ENCODE measurements at regions not wholly inside any gene's neighbourhood (a gene's known extent, or its start where the extent isn't known, plus 50 kb on each side); places are given as distances from the start of the nearest gene placed in this dataset.

DNA sequence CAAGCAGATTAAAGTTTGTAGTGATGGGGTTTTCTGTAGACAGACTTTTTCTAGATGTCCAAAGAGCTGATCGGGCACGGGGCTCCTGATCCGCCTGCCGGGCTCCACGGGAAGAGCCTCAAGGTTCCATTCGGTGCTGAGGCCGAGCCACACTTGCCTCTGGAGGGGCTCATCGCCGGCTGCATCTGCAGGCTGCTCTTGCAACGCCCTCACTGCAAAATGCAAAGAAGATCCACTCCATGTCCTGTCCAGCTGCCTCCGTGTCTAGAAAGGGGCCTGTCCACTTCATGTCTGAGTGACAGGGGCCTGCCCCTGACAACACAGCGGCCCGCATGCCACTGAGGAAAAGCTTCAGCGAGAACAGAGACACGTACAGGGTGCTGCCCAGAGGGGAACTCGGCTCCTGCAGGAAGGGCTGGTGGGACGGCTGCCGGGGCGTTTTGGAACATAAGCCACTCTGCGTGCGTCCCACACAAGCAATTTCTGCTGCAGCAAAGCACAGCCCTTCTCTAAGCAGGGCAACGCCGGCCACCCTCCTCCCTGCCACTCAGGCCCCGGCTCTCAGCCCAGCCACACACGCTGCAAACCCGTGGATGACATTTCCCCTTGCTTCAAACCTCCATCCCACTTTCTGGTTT, 53.6 kb upstream of the CTDP1 start:
- TF ChIP-seq, protein P1, sequence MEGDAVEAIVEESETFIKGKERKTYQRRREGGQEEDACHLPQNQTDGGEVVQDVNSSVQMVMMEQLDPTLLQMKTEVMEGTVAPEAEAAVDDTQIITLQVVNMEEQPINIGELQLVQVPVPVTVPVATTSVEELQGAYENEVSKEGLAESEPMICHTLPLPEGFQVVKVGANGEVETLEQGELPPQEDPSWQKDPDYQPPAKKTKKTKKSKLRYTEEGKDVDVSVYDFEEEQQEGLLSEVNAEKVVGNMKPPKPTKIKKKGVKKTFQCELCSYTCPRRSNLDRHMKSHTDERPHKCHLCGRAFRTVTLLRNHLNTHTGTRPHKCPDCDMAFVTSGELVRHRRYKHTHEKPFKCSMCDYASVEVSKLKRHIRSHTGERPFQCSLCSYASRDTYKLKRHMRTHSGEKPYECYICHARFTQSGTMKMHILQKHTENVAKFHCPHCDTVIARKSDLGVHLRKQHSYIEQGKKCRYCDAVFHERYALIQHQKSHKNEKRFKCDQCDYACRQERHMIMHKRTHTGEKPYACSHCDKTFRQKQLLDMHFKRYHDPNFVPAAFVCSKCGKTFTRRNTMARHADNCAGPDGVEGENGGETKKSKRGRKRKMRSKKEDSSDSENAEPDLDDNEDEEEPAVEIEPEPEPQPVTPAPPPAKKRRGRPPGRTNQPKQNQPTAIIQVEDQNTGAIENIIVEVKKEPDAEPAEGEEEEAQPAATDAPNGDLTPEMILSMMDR (conservative IDR thresholded peaks at IDR 0.05; ENCODE audit: low read length) = no peak
- no peak for TF ChIP-seq EZH2phosphoT487 (IDR thresholded peaks at IDR 0.05; ENCODE audit: borderline replicate concordance, low read depth, low read length)

Data from OCI-LY7 (cell line).